GM23338 (cell line): ENCODE measurements at regions not wholly inside any gene's neighbourhood (a gene's known extent, or its start where the extent isn't known, plus 50 kb on each side); places are given as distances from the start of the nearest gene placed in this dataset.

Source experiments
- ATAC-seq: fragments of 200-7000 bp; cut with Tn5 transposase; 3 replicates; pipeline ENCODE4 v1.9.1; 2020
- DNase-seq: peaks from one replicate; pipeline ENCODE4 v3.0.0-alpha.2; 2015; ENCODE audit warnings: low spot score
- H2AFZ ChIP-seq: fragments of 200-600 bp; sonication (generic); 2 replicates; pipeline ENCODE4 v1.8.0; 2016; ENCODE audit warnings: antibody characterized with exemption, mild to moderate bottlenecking, moderate library complexity
- H3F3A ChIP-seq: fragments of 200-600 bp; sonication (generic); replicated peaks from 2 replicates; pipeline ENCODE4 v1.8.0; 2017; ENCODE audit warnings: antibody characterized with exemption, mixed run types, low read depth
- H3K27ac ChIP-seq: fragments of 200-600 bp; sonication (generic); 2 replicates; pipeline ENCODE4 v1.6.1; 2016; ENCODE audit warnings: low read depth
- H3K27me3 ChIP-seq: fragments of 200-600 bp; sonication (generic); 2 replicates; pipeline ENCODE4 v1.8.0; 2016; ENCODE audit warnings: mild to moderate bottlenecking, mixed run types, moderate library complexity; ENCODE audit not compliant: insufficient read depth
- H3K36me3 ChIP-seq: fragments of 200-600 bp; sonication (generic); 2 replicates; pipeline ENCODE4 v1.8.0; 2016; ENCODE audit warnings: mild to moderate bottlenecking; ENCODE audit not compliant: insufficient read depth
- H3K4me1 ChIP-seq: fragments of 200-600 bp; sonication (generic); 2 replicates; pipeline ENCODE4 v1.8.0; 2016; ENCODE audit warnings: mild to moderate bottlenecking, moderate library complexity; ENCODE audit not compliant: insufficient read depth
- H3K4me2 ChIP-seq: fragments of 200-600 bp; sonication (generic); 2 replicates; pipeline ENCODE4 v1.7.1; 2017; ENCODE audit warnings: mixed run types
- H3K4me3 ChIP-seq: fragments of 200-600 bp; sonication (generic); 2 replicates; pipeline ENCODE4 v1.6.1; 2016; ENCODE audit warnings: mixed run types
- H3K79me2 ChIP-seq: fragments of 200-600 bp; sonication (generic); replicated peaks from 2 replicates; pipeline ENCODE4 v1.8.0; 2017; ENCODE audit warnings: mild to moderate bottlenecking; ENCODE audit not compliant: insufficient read depth
- H3K9me2 ChIP-seq: fragments of 200-600 bp; sonication (generic); 2 replicates; pipeline ENCODE4 v1.8.0; 2017; ENCODE audit not compliant: insufficient read depth
- H4K20me1 ChIP-seq: fragments of 200-600 bp; sonication (generic); replicated peaks from 2 replicates; pipeline ENCODE4 v1.8.0; 2017; ENCODE audit warnings: mild to moderate bottlenecking; ENCODE audit not compliant: insufficient read depth
- H3K27ac Mint-ChIP-seq: 2 replicates; pipeline ENCODE4 v1.8.0; 2020; ENCODE audit warnings: inconsistent platforms, mild to moderate bottlenecking, moderate library complexity, mixed read lengths
- H3K27me3 Mint-ChIP-seq: 3 replicates; pipeline ENCODE4 v1.8.0; 2022; ENCODE audit warnings: low read depth, mild to moderate bottlenecking, moderate library complexity, mixed read lengths, inconsistent platforms; ENCODE audit not compliant: insufficient read depth, poor library complexity
- H3K36me3 Mint-ChIP-seq: 3 replicates; pipeline ENCODE4 v1.8.0; 2021; ENCODE audit warnings: low read depth, mild to moderate bottlenecking, inconsistent platforms, moderate library complexity, mixed read lengths
- H3K4me1 Mint-ChIP-seq: 3 replicates; pipeline ENCODE4 v1.8.0; 2020; ENCODE audit warnings: mild to moderate bottlenecking, inconsistent platforms, mixed read lengths
- H3K4me3 Mint-ChIP-seq: 3 replicates; pipeline ENCODE4 v1.8.0; 2021; ENCODE audit warnings: moderate library complexity, mild to moderate bottlenecking, inconsistent platforms, mixed read lengths
- H3K9me3 Mint-ChIP-seq: 3 replicates; pipeline ENCODE4 v1.8.0; 2020; ENCODE audit warnings: moderate library complexity, mild to moderate bottlenecking, inconsistent platforms, mixed read lengths
- CREB1 ChIP-seq: fragments of 250-450 bp; sonication (Bioruptor Pico); IDR thresholded peaks from 2 replicates; pipeline ENCODE4 v1.5.0; 2020; ENCODE audit warnings: low read depth, mild to moderate bottlenecking, moderate library complexity
- CTCF ChIP-seq, 2 experiments: fragments of 200-600 bp in 1 of 2; sonication (generic) in 1 of 2; conservative IDR thresholded peaks; 2 replicates each; pipeline versions ENCODE4 v1.5.1 to v1.6.1; 2016 to 2017; ENCODE audit warnings: antibody characterized with exemption in 2 of 2, low read depth in 2 of 2, mild to moderate bottlenecking in 2 of 2, moderate library complexity in 1 of 2
- ETS1 ChIP-seq: IDR thresholded peaks from 2 replicates; pipeline ENCODE4 v1.6.1; 2016; ENCODE audit warnings: antibody characterized with exemption
- EZH2 ChIP-seq: fragments of 200-600 bp; sonication (generic); IDR thresholded peaks from one replicate; pipeline ENCODE4 v1.8.0; 2017; ENCODE audit warnings: antibody characterized with exemption, mild to moderate bottlenecking, low read depth; ENCODE audit not compliant: unreplicated experiment
- EZH2phosphoT487 ChIP-seq: fragments of 200-600 bp; sonication (generic); IDR thresholded peaks from one replicate; pipeline ENCODE4 v1.8.1; 2018; ENCODE audit warnings: antibody characterized with exemption; ENCODE audit not compliant: unreplicated experiment
- JUNB ChIP-seq: IDR thresholded peaks from one replicate; pipeline ENCODE4 v1.6.1; 2016; ENCODE audit warnings: antibody characterized with exemption; ENCODE audit not compliant: unreplicated experiment
- NANOG ChIP-seq: IDR thresholded peaks from 2 replicates; pipeline ENCODE4 v1.6.1; 2016; ENCODE audit warnings: antibody characterized with exemption, borderline replicate concordance
- POLR2AphosphoS5 ChIP-seq: IDR thresholded peaks from 2 replicates; pipeline ENCODE4 v1.6.1; 2016; ENCODE audit warnings: antibody characterized with exemption, low read depth
- REST ChIP-seq: IDR thresholded peaks from one replicate; pipeline ENCODE4 v1.6.1; 2018; ENCODE audit warnings: antibody characterized with exemption; ENCODE audit not compliant: unreplicated experiment
- STAT1 ChIP-seq: IDR thresholded peaks from one replicate; pipeline ENCODE4 v1.6.1; 2016; ENCODE audit warnings: antibody characterized with exemption; ENCODE audit not compliant: unreplicated experiment
- ZNF114 ChIP-seq: fragments of 250-450 bp; sonication (Bioruptor Pico); IDR thresholded peaks from 2 replicates; pipeline ENCODE4 v1.5.0; 2020; ENCODE audit warnings: mild to moderate bottlenecking, moderate library complexity
- ZNF331 ChIP-seq: fragments of 250-450 bp; sonication (Bioruptor Pico); IDR thresholded peaks from 2 replicates; pipeline ENCODE4 v1.5.0; 2020; ENCODE audit warnings: low read depth, mild to moderate bottlenecking, moderate library complexity
- ZNF462 ChIP-seq: fragments of 250-450 bp; sonication (Bioruptor Pico); IDR thresholded peaks from 2 replicates; pipeline ENCODE4 v1.5.0; 2020; ENCODE audit warnings: mild to moderate bottlenecking, moderate library complexity

- Histone ChIP-seq H3K36me3 (no peaks in the 10 kb centered on the region), H3K4me1 (peaks cover 16% of the 10 kb centered on the region), H2AFZ (no peak overlapping the region), H3F3A (peaks cover 15% of the 10 kb centered on the region), H3K27me3 (no peaks in the 10 kb centered on the region), H3K9me2 (no peaks in the 10 kb centered on the region), H3K4me2 (peak overlapping the region; percentile 66), H3K4me3 (peak overlapping the region; percentile 34; the same call in 1 of the 2 replicates), H3K79me2 (no peaks in the 10 kb centered on the region), H4K20me1 (no peaks in the 10 kb centered on the region), H3K27ac (peak overlapping the region; percentile 96)
- Mint-ChIP-seq H3K4me3 (peak overlapping the region; percentile 49), H3K9me3 (peaks cover 4% of the 10 kb centered on the region; the same call in 2 of the 3 replicates), H3K4me1 (peaks cover 28% of the 10 kb centered on the region; the same call in 2 of the 3 replicates), H3K27ac (peak overlapping the region; percentile 95), H3K36me3 (peaks cover 9% of the 10 kb centered on the region; the same call in 1 of the 3 replicates), H3K27me3 (peaks cover 3% of the 10 kb centered on the region)
- TF ChIP-seq NANOG (no peak; the same call in 1 of the 2 replicates), ZNF462 (CRISPR knock-in tag) (no peak), ETS1 (no peak), JUNB (no peak), STAT1 (no peak), CREB1 (no peak), EZH2 (no peak), ZNF331 (CRISPR knock-in tag) (no peak), ZNF114 (CRISPR knock-in tag) (no peak), CTCF (conservative IDR thresholded peaks at IDR 0.05; ENCODE audit: low read depth in 2 of 2) (no peak), POLR2AphosphoS5 (no peak), REST (no peak), EZH2phosphoT487 (no peak)
- DNase-seq (peak; percentile 63), ATAC-seq (peak; percentile 69)
Measured at GRCh38 chrX:41025926-41026701, 59.1 kb upstream of the USP9X start.
